Activated naive CD8-positive, alpha-beta T cell treated with anti-CD3 and anti-CD28 coated beads, Interleukin-2, amount 50 U/mL, for 24 hours (primary cell): ENCODE measurements at regions not wholly inside any gene's neighbourhood (a gene's known extent, or its start where the extent isn't known, plus 50 kb on each side); places are given as distances from the start of the nearest gene placed in this dataset.

ENCODE experiments used
- ATAC-seq: fragments of 150-1000 bp; cut with Tn5 transposase; one replicate; pipeline ENCODE4 v1.10.0; 2021
- DNase-seq: peaks from one replicate; pipeline ENCODE4 v3.0.0; 2021
- H3K27ac Mint-ChIP-seq: one replicate; pipeline ENCODE4 v1.8.0; 2021; ENCODE audit warnings: mild to moderate bottlenecking, mixed read lengths
- H3K27me3 Mint-ChIP-seq: one replicate; pipeline ENCODE4 v1.8.0; 2021; ENCODE audit warnings: mixed read lengths
- H3K36me3 Mint-ChIP-seq: one replicate; pipeline ENCODE4 v1.8.0; 2021; ENCODE audit warnings: low read depth, mixed read lengths
- H3K4me1 Mint-ChIP-seq: one replicate; pipeline ENCODE4 v1.8.0; 2021; ENCODE audit warnings: mixed read lengths
- H3K4me3 Mint-ChIP-seq: one replicate; pipeline ENCODE4 v1.8.0; 2021; ENCODE audit warnings: mild to moderate bottlenecking, moderate library complexity, mixed read lengths
- H3K9me3 Mint-ChIP-seq: one replicate; pipeline ENCODE4 v1.8.0; 2021; ENCODE audit warnings: mixed read lengths

DNA sequence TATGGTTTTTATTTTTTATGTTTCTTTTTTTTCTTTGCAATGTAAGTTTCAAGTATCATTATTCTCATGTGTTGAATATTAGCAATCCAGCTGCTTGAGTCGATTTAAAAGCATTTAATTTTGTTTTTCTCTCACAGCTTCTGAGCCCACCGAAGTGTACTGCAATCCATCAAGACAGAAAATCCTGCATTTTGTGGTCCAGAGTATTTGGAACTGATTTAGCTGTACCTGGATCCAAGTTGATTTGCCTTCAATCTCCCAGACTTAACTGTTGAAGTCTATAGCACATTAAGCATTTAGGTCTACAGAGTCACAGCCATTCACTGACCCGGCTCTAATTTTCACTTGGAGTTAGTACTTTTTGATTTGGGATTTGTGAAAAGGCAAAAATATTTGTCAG lies 622.9 kb upstream of the ADAMTS5 start:
- no peaks in the 10 kb centered on the region for H3K4me1 Mint-ChIP-seq
- DNase-seq: no peak
- no peak overlapping the region for H3K4me3 Mint-ChIP-seq
- no peaks in the 10 kb centered on the region for H3K36me3 Mint-ChIP-seq
- H3K27me3 Mint-ChIP-seq: no peaks in the 10 kb centered on the region
- H3K9me3 Mint-ChIP-seq: peaks cover 4% of the 10 kb centered on the region
- no peak overlapping the region for H3K27ac Mint-ChIP-seq
- no peak for ATAC-seq

DNA sequence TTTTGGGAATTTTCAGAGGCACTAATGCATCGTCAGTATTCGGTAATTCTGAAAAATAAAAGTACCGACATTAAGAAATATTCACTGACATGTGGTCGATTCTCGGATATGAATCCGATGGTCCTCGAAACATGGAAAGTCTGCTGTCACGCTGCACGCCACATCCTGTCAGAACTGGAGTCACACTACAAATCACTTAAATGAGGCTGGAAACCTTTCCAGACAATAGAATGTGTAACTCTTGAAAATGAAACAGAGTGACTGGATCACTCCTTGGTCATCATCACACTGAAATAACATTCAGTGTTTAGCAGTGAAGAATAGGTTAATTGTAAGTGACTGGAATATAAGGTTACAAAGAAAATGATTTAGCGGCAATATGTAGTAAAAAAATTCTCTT lies 620.1 kb upstream of the ADAMTS5 start:
- no peaks in the 10 kb centered on the region for H3K27me3 Mint-ChIP-seq
- H3K4me1 Mint-ChIP-seq: no peaks in the 10 kb centered on the region
- H3K36me3 Mint-ChIP-seq: no peaks in the 10 kb centered on the region
- no peaks in the 10 kb centered on the region for H3K9me3 Mint-ChIP-seq
- no peak for DNase-seq
- ATAC-seq: no peak
- H3K4me3 Mint-ChIP-seq: no peak overlapping the region
- H3K27ac Mint-ChIP-seq: no peak overlapping the region

DNA sequence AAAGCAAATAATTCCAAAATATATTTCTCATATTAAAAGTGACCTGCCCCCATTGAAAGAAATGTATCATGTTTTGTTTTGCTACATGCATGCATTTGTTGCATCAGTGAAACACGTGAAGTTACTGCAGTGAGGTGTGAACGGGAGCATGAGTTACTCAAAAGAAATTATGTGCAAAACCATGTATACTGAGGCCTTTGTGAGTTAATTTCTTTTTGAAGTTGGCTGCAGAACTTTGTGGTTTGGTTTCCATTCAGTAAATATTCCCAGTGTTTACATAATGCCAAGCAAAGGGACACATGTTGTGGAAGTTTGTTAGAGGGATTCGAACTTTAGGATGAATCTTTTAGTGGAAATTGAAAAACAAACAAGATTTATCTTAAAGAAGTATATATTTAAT lies 619.4 kb upstream of the ADAMTS5 start:
- H3K4me3 Mint-ChIP-seq: no peak overlapping the region
- ATAC-seq (no peak), DNase-seq (no peak)
- H3K4me1 Mint-ChIP-seq: no peaks in the 10 kb centered on the region
- H3K27me3 Mint-ChIP-seq: no peaks in the 10 kb centered on the region
- H3K9me3 Mint-ChIP-seq: no peaks in the 10 kb centered on the region
- no peaks in the 10 kb centered on the region for H3K36me3 Mint-ChIP-seq
- no peak overlapping the region for H3K27ac Mint-ChIP-seq

DNA sequence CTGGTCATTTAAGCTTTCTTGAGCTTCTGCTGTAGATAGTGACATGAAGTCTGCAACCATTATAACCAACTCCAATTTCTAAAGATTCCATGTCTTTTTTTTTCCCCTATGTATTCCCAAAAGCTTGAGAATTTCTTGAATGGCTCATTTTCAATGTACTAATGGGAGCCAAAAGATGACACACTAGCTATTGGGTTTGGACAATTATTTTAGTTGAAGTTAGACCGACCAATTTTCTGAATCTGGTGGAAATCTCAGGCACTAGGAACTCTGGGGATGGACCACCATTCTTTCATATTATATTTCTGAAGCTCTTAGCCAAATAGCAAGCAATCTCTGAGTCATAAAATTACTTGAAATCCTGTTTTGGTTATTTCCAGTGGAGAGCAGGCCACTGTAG lies 617.4 kb upstream of the ADAMTS5 start:
- no peak overlapping the region for H3K27ac Mint-ChIP-seq
- H3K36me3 Mint-ChIP-seq: no peaks in the 10 kb centered on the region
- ATAC-seq (no peak), DNase-seq (no peak)
- no peaks in the 10 kb centered on the region for H3K9me3 Mint-ChIP-seq
- no peak overlapping the region for H3K4me3 Mint-ChIP-seq
- no peaks in the 10 kb centered on the region for H3K4me1 Mint-ChIP-seq
- H3K27me3 Mint-ChIP-seq: no peaks in the 10 kb centered on the region

DNA sequence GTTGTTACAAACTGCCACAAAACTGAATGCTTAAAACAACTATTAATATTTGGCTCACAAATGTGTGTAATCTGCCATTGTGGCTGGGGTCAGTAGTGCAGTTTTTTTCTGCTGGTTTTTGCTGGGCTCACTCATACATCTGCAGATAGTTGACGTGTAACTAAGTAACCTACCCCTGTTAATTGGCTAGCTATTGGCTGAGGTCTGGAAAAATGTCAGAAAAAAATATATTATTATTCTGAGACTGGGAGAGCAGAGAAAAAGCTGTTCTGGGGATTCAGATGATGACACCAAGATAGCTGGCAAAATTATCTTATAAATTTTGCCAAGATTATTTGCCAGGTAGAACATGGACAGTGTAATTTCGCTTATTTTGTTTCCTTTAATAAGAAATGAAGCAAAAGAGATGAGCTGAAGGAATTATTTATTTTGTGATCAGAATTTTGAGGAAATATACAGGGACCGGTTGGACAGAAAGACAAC lies 616.1 kb upstream of the ADAMTS5 start:
- H3K27ac Mint-ChIP-seq: no peak overlapping the region
- DNase-seq: no peak
- H3K4me3 Mint-ChIP-seq: no peak overlapping the region
- no peaks in the 10 kb centered on the region for H3K36me3 Mint-ChIP-seq
- no peak for ATAC-seq
- no peaks in the 10 kb centered on the region for H3K9me3 Mint-ChIP-seq
- H3K4me1 Mint-ChIP-seq: no peaks in the 10 kb centered on the region
- H3K27me3 Mint-ChIP-seq: no peaks in the 10 kb centered on the region

DNA sequence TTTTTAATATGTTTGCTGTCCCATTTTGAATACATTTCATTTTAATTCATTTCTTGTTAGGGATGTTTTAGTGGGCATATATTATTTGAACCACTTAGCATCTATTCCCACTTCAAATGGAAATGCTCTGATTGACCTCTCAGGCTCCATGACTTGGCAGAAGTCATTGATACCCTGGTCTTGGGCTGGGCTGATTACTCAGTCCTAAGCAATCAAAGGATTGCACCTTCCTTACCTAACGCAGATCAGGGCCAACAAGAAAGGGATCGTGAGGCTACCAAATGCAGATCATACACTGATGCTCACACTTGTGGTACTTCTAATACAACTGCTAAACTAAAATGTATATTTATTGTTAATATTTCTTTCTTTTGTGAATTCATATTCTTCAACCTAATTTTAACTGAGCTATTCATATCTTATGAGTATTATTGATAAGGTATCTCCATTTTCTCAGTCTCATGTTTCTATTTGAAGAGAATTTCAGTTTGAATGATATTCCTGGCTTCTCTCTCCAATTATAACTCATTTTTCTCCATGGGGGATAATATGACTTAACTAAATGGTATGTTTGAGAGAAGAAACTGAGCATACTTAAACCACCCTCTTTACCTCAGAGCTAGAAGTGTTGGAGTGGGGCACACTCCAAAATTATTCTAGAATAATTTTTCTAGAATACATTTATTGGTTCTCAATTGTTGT lies 615.5 kb upstream of the ADAMTS5 start:
- ATAC-seq (no peak), DNase-seq (no peak)
- Mint-ChIP-seq H3K4me1 (no peaks in the 10 kb centered on the region), H3K27me3 (no peaks in the 10 kb centered on the region), H3K9me3 (no peaks in the 10 kb centered on the region), H3K36me3 (no peaks in the 10 kb centered on the region), H3K27ac (no peak overlapping the region), H3K4me3 (no peak overlapping the region)

DNA sequence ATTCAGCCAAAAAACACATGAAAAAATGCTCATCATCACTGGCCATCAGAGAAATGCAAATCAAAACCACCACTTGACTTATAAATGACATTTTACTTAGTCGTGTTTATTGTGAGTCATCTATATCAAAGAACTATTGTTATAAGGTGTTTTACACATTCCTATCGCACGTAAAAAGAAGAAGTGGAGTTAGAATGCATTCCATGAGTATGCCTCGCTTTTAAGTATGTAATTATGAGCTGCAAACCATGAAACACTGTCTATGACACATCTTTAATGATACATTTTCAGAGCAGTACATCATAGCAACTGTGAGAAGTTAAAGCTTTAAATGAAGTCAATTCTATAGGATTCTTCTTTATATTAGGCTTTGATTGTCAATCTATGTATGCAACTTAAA lies 614.3 kb upstream of the ADAMTS5 start:
- Mint-ChIP-seq H3K4me1 (no peaks in the 10 kb centered on the region), H3K27ac (no peak overlapping the region), H3K27me3 (no peaks in the 10 kb centered on the region), H3K4me3 (no peak overlapping the region), H3K9me3 (no peaks in the 10 kb centered on the region), H3K36me3 (no peaks in the 10 kb centered on the region)
- ATAC-seq (no peak), DNase-seq (no peak)

DNA sequence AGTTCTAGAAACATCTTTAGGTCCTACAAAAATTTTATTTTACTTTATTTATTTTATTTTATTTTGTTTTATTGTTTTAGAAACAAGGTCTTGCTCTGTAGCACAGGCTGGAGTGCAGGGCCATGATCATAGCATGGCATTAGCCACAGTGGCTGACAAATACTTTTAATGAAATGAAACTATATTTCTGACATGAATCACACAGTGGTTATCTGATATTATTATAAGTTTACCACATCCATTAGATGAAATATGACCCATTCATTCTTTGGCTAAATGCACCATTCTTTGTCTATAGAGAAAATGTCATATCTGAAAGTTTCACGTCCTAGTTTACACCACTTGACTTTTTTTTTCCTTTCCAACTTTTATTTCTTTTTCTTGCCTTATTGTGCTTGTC lies 613.4 kb upstream of the ADAMTS5 start:
- no peaks in the 10 kb centered on the region for H3K27me3 Mint-ChIP-seq
- no peak overlapping the region for H3K27ac Mint-ChIP-seq
- DNase-seq (no peak), ATAC-seq (no peak)
- H3K4me1 Mint-ChIP-seq: no peaks in the 10 kb centered on the region
- H3K36me3 Mint-ChIP-seq: no peaks in the 10 kb centered on the region
- H3K4me3 Mint-ChIP-seq: no peak overlapping the region
- H3K9me3 Mint-ChIP-seq: no peaks in the 10 kb centered on the region

DNA sequence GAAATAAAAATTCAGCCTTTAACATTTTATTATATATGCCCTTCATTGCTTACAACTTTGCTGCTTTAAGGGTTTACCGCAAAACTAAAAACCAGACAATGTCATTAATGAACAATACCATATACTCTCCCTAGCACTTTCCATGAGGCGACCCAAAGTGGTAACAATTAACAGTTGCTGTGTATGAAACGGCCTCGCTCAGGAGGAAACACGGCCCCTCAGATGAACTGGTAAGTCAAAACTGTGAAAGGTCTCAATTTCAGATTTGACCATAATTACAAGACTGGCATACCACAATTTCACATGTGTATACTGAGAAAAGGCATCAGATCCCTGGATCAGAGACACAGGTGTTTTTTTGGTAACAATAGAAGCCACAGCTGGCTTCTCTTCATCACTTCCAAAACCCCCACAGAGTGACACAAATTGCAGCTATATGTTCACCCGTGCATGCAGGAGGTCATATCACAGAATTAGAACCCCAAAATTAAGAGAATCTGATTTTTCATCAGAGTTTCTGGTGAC lies 611.9 kb upstream of the ADAMTS5 start:
- Mint-ChIP-seq H3K4me3 (no peak overlapping the region), H3K36me3 (no peaks in the 10 kb centered on the region), H3K9me3 (peaks cover 6% of the 10 kb centered on the region), H3K4me1 (no peaks in the 10 kb centered on the region), H3K27me3 (no peaks in the 10 kb centered on the region), H3K27ac (no peak overlapping the region)
- no peak for ATAC-seq
- no peak for DNase-seq

DNA sequence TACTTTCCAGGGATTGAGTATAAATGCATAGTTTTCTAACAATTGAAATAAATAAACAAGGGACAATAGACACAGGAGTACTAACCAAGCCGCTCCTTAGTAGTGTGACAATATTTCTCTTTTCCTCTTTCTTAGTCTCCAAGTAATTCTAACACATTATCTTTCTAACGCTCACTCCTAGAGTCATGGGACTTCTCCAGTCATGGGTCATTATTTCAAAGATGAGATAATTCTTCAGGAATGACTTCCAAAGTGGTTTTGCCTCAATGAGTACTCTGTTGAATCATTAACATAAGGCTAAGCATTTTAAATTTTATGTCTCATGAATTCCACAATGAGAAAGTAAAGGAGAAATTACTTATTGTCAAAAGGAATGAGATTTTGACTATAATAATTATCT lies 605.8 kb upstream of the ADAMTS5 start:
- Mint-ChIP-seq H3K36me3 (no peaks in the 10 kb centered on the region), H3K27me3 (peaks cover 2% of the 10 kb centered on the region), H3K27ac (no peak overlapping the region), H3K4me3 (no peak overlapping the region), H3K4me1 (no peaks in the 10 kb centered on the region), H3K9me3 (peaks cover 10% of the 10 kb centered on the region)
- ATAC-seq (no peak), DNase-seq (no peak)

DNA sequence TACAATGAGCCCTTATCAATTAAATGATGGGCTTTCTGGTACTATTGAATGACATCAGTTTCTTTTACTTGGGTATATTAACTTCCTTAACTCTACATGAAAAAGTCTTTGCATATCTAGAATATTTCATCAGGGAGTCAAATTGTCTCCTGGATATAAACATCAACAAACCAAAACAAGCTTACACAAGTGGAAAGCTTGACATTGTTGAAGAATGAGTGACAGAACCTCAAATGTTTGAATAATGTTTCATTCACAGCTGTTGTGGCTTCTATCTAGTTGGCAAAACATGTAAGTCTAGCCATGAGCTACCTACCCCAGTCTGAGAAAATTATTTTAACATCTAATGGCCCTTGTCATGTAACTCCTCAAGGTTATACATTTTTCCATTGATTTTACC lies 604.8 kb upstream of the ADAMTS5 start:
- Mint-ChIP-seq H3K4me1 (no peaks in the 10 kb centered on the region), H3K36me3 (no peaks in the 10 kb centered on the region), H3K4me3 (no peak overlapping the region), H3K27ac (no peak overlapping the region), H3K27me3 (peaks cover 2% of the 10 kb centered on the region), H3K9me3 (peaks cover 10% of the 10 kb centered on the region)
- ATAC-seq (no peak), DNase-seq (no peak)

DNA sequence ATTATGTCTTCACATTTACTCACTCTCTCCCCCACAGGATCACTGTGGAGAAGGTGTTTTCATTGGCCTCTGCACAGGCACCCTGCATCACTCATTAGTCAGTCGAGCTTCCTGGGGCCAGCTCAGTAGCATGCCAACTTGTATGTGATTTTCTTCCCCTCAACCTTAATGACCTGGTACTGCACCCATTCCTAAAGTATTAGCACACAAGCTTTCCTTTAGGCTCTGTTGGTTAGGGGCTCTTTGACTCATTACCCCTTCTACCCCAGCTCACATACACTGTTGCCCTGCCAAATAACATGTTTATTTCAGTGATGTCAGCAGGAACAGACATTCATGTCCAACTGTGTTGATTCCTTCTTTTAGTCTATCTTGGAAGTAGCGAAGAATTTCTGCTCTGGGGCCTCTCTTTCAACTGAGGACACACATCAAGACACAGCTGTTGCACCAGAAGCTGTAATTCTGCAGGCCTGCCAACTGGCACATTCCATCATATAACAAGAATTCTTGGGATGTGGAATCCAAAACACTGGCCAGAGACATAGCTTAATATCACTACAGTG lies 603.5 kb upstream of the ADAMTS5 start:
- Mint-ChIP-seq H3K36me3 (no peaks in the 10 kb centered on the region), H3K9me3 (peaks cover 10% of the 10 kb centered on the region), H3K27ac (no peak overlapping the region), H3K27me3 (peaks cover 2% of the 10 kb centered on the region), H3K4me1 (no peaks in the 10 kb centered on the region), H3K4me3 (no peak overlapping the region)
- DNase-seq (no peak), ATAC-seq (no peak)

DNA sequence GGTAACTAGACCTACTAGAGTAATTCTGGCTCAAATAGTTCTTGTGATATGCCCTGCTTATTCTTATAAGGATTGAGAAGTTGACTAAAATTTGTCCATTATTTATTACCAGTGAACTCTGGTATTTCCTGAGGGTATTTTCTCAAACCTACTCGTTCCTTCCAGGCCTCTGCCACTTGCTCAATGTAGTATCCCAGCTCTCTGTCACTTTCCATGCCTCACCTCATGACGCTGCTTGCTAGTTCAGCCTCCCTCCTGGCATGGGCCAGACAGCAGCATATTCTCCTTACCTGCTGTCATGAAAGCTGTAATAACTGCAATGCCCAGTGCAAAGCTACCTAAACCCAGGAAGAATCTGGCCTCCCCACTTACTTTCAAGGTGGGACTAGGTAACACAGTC lies 602.9 kb upstream of the ADAMTS5 start:
- no peaks in the 10 kb centered on the region for H3K36me3 Mint-ChIP-seq
- H3K27ac Mint-ChIP-seq: no peak overlapping the region
- H3K4me3 Mint-ChIP-seq: no peak overlapping the region
- peaks cover 2% of the 10 kb centered on the region for H3K27me3 Mint-ChIP-seq
- no peak for ATAC-seq
- DNase-seq: no peak
- peaks cover 10% of the 10 kb centered on the region for H3K9me3 Mint-ChIP-seq
- no peaks in the 10 kb centered on the region for H3K4me1 Mint-ChIP-seq

DNA sequence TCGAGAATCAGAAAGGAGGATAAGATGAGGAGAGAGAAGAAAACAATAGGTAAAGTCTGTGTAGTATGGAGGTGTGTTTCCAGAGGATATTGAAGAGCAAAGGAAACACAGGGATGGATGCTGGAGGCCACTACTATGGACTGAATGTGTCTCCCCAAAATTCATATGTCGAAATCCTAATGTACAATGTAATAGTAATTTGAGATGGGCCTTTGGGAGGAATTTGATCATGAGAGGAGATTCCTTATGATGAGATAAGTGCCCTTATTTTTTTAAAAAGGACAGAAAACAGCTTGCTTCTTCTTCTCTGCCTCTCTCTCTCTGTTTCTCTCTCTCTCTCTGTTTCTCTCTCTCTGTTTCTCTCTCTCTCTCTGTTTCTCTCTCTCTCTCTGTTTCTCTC lies 602.2 kb upstream of the ADAMTS5 start:
- Mint-ChIP-seq H3K4me3 (no peak overlapping the region), H3K27me3 (peaks cover 2% of the 10 kb centered on the region), H3K9me3 (peaks cover 7% of the 10 kb centered on the region), H3K27ac (no peak overlapping the region), H3K36me3 (no peaks in the 10 kb centered on the region), H3K4me1 (no peaks in the 10 kb centered on the region)
- no peak for DNase-seq
- ATAC-seq: no peak

DNA sequence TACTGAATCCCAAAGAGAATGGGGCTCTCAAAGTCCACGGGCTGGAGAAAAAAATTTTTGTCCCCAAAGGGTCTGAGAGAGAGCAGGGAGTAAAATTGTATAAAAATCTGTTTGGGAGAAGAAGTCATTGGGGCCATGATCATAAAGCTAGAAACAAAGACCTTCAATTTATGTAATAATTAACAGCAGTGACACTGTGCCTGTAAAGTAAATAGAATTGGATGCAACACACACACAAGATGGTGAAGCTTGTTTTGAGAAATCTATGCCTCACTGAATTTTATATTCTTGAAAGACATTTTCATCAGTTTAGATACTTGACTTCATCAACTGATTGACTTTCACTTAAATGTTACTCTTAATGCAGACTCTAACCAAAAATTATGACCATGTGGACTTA lies 600.5 kb upstream of the ADAMTS5 start:
- Mint-ChIP-seq H3K4me3 (no peak overlapping the region), H3K27me3 (no peaks in the 10 kb centered on the region), H3K9me3 (no peaks in the 10 kb centered on the region), H3K27ac (no peak overlapping the region), H3K4me1 (no peaks in the 10 kb centered on the region), H3K36me3 (no peaks in the 10 kb centered on the region)
- DNase-seq (no peak), ATAC-seq (no peak)
